K562 (cell line): ENCODE measurements at regions not wholly inside any gene's neighbourhood (a gene's known extent, or its start where the extent isn't known, plus 50 kb on each side); places are given as distances from the start of the nearest gene placed in this dataset.

ENCODE experiments used
- MAFK ChIP-seq: IDR thresholded peaks from 2 replicates; pipeline ENCODE4 v1.6.1; 2011; ENCODE audit warnings: low read length, improper control_type of control experiment
- MCM5 ChIP-seq: fragments of 450-650 bp; IDR thresholded peaks from 2 replicates; pipeline ENCODE4 v1.6.1; 2016; ENCODE audit warnings: low read depth
- NR2C2 ChIP-seq, 2 experiments: fragments of 200-800 bp in 1 of 2; sonication (Bioruptor generic) in 1 of 2; sonication (generic) in 1 of 2; formaldehyde crosslinking in 1 of 2; IDR thresholded peaks; 2 replicates each; pipeline versions ENCODE4 v1.6.1 to v1.8.0; 2016 to 2022; ENCODE audit warnings: mild to moderate bottlenecking in 1 of 2, missing compliant biosample characterization in 1 of 2, missing genetic modification characterization in 1 of 2, missing genetic modification reagents in 1 of 2
- TCF7L2 ChIP-seq: fragments of 150-350 bp; IDR thresholded peaks from 2 replicates; pipeline ENCODE4 v1.6.1; 2016; ENCODE audit warnings: low read depth, mild to moderate bottlenecking, low read length, moderate library complexity

DNA sequence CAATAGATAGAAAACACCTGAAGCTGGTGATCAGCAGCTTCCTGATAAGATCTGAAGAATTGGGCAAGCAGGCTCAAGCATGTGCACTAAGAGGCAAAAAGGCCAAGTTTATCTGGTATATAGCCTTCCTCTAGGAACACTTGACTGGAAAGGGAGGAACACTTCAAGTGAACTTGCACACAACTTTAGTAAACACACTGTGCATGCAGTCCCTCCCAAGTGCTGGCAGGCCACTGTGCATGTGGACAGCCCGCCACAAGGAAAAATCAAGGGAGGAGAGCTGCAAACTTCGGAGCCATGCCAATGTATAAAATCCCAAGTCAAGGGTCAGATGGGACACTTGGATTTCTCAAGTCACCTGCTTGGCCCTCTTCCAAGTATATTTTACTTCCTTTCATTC lies 645.8 kb upstream of the NDST4 start:
- no peak for TF ChIP-seq MCM5
- no peak for TF ChIP-seq NR2C2 (CRISPR knock-in tag; IDR thresholded peaks at IDR 0.05)
- no peak for TF ChIP-seq NR2C2 (tag; IDR thresholded peaks at IDR 0.05)
- no peak for TF ChIP-seq TCF7L2
- TF ChIP-seq MAFK, result no peak
